ENCODE measurements at regions not wholly inside any gene's neighbourhood (a gene's known extent, or its start where the extent isn't known, plus 50 kb on each side); places are given as distances from the start of the nearest gene placed in this dataset.

- TF ChIP-seq POLR2A (IDR thresholded peaks at IDR 0.05) (no peak), POLR2AphosphoS5 (IDR thresholded peaks at IDR 0.05) (no peak)
- TF ChIP-seq, protein P1, sequence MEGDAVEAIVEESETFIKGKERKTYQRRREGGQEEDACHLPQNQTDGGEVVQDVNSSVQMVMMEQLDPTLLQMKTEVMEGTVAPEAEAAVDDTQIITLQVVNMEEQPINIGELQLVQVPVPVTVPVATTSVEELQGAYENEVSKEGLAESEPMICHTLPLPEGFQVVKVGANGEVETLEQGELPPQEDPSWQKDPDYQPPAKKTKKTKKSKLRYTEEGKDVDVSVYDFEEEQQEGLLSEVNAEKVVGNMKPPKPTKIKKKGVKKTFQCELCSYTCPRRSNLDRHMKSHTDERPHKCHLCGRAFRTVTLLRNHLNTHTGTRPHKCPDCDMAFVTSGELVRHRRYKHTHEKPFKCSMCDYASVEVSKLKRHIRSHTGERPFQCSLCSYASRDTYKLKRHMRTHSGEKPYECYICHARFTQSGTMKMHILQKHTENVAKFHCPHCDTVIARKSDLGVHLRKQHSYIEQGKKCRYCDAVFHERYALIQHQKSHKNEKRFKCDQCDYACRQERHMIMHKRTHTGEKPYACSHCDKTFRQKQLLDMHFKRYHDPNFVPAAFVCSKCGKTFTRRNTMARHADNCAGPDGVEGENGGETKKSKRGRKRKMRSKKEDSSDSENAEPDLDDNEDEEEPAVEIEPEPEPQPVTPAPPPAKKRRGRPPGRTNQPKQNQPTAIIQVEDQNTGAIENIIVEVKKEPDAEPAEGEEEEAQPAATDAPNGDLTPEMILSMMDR (IDR thresholded peaks at IDR 0.05) = no peak
Measured at GRCh38 chr2:181152226-181152625, 171.8 kb downstream of the UBE2E3 start.
